IPS DF 19.7 (cell line): ENCODE measurements at regions not wholly inside any gene's neighbourhood (a gene's known extent, or its start where the extent isn't known, plus 50 kb on each side); places are given as distances from the start of the nearest gene placed in this dataset.
"Not testable (repeated sequence)": the region's sequence is repeated elsewhere in the genome, so short reads cannot be mapped to it uniquely, and the experiment has no call there.

Experiments used
- DNase-seq: peaks from one replicate; pipeline ENCODE4 v3.0.0-alpha.2; 2013; ENCODE audit warnings: low read depth, low spot score

DNA sequence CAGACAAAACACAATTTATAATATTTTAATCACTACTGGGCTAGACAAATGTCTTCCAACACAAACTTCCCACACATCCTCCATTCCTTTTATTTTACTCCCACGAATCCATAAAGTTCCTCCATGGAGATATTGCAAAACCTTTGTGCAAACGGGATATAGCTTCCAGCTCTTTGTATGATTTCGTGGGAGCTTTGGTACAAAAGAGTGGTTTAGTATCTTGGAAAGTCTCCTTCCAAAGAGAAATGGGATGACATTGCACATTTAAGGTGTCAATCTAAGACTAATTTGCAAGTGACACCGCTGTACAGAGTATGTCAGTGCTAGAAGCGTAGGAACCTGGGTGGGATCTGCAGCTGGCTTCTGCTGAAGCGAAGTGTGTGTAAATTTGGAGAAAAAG, 455.2 kb upstream of the RUNX1 start:
- DNase-seq = no peak

DNA sequence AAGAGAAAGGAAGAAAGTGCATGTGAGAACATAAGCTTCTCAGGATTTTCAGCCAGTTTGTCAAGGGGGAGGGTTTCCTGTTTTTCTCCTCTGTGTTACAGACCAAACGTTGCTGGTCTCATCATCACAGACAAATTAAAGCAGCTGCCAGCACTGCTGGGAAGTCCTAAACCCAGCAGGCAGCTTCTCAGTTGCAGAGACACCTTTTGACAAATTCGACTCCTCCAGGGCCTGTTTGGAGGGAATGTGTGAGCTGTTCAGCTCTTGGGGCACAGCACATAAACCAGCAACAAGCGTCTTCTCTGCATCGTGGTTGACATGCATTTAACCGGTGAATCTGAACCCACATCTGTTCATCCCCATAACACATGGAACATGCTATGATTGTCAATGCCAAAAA, 454.6 kb upstream of the RUNX1 start:
- no peak for DNase-seq

DNA sequence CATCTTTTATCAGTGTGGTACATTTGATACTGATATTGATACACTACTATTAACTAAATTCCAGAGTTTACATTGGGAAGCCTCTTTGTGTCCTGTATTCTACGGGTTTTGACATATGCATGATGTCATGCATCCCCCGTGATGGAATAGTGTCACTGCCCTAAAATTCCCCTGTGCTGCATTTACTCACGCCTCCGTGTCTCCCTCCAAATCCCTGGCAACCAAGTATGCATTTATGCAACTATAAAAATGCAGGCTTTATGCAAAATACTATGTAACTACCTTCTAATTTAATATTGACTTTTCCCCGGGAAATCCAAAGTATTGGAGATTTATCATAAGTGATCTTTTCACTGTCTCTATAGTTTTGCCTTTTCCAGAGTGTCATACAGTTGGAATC, 453.7 kb upstream of the RUNX1 start:
- no peak for DNase-seq

DNA sequence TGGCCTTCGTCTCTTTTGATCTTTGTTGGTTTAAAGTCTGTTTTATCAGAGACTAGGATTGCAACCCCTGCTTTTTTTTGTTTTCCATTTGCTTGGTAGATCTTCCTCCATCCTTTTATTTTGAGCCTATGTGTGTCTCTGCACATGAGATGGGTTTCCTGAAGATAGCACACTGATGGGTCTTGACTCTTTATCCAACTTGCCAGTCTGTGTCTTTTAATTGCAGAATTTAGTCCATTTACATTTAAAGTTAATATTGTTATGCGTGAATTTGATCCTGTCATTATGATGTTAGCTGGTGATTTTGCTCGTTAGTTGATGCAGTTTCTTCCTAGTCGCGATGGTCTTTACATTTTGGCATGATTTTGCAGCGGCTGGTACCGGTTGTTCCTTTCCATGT, 448.4 kb upstream of the RUNX1 start:
- DNase-seq = not testable (repeated sequence)

DNA sequence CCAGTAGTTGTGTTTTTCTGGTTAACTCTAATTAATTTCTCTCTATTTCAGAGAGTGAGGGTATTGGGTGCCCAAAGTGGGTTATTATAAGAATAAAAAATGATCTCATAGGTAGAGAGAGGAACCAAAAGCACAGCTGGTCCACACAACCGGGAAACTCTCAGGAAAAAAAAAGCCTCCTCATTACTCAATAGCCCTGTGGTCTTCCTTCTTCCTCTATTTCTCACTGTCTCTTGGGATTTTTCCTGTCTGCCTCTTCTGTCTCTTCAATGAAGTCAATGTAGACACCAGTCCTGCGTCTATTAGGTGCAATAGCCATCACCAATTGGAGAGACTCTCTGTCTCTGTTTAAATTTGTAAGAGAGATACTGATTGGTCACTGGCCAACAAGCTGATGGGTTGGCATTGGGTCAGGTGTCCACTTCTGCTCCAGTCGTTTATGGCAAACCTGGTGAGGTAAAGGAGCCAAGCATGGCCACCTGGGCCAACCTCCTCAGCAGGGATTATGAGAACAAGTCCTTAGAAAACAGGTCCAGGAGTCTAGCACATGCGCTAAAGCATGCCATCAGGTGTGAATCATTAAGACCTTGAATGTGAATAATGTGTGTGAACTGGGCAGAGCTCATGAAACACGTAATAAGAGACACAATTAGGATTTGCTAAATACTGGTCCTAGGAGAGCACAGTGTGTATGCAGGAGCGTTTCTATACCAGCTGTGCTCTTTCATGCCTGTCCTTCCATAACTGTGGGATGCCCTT, 443.0 kb upstream of the RUNX1 start:
- no peak for DNase-seq

DNA sequence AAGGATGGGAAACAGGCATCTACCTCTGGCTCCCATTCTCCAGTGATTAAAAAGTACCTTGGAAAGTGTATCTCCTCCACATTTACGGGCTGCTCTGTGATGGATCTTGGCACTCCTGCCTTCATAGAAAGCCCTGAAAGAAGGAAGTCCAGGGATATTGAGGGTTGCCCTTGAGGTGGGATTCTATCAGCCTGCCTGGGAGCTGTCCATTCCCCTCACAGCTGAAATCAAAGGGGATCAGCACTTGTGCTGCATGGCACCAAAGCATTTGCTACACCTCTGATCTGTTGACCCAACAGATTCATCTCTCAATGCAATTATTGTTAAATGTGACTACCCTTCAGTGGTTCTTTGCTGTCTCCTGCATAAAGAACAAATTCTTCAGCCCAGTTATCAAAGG, 442.0 kb upstream of the RUNX1 start:
- no peak for DNase-seq

DNA sequence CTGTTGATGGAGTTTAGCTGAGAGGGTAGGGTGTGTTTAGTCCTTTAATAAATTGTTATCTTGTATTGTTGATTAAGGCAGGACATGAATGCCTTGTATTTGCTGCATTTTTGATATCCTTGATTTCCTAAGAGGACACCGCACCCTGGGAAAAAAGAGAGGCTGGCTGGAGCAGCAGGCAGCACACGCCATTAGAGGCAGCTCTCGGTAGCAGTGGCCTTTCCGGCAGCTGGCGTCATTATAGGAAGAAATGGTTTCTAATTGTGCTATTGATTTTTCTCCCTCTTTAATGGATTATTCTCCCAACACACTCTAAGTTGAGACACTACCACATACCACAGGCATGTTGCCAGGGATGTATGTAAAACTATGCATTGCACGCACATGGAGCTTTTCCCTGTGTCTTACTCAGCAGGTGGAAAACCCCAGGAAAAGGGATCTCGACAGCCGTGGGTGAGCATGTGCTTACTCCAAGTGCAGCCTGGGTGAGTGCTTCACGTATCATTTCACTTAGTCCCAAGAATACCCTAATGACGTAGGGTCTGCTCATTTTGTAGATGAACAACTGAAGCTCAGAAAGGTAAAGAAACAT, 440.4 kb upstream of the RUNX1 start:
- DNase-seq = no peak

DNA sequence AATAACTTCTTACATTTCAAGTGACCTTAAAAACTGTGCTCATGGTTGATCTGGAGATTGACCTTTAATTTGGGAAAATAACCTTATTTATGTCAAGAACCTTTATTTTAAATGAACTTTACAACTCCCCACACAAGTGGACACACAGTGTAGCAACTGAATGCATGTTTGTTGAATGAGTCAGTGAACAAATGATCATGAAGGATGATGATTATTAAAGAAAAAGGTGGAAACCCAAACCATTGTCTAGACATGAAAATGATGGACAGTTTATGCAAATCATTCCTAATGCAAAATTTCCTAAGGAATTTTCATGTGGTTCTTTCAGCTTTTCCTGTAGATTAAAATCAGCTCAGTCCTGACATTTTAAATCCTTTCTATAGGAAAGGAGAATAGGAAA, 439.8 kb upstream of the RUNX1 start:
- DNase-seq = no peak

DNA sequence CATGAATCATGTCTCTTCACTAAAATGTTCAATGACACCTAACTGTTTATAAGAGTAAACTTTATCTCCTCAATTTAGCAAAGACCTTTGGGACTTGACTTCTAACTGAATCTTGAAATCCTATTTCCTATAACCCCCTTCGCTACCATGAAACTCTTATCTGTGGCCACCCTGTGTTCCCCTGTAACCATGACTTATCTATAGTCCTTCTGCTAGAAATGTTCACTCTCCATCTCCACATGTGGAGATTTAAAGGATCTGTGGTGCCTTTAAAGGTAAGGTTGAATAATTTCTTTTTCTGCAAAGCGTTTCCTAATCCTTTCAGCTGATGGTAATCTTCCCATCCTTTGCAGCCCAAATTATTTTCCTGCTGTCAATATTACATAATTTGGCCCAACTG, 436.3 kb upstream of the RUNX1 start:
- no peak for DNase-seq

DNA sequence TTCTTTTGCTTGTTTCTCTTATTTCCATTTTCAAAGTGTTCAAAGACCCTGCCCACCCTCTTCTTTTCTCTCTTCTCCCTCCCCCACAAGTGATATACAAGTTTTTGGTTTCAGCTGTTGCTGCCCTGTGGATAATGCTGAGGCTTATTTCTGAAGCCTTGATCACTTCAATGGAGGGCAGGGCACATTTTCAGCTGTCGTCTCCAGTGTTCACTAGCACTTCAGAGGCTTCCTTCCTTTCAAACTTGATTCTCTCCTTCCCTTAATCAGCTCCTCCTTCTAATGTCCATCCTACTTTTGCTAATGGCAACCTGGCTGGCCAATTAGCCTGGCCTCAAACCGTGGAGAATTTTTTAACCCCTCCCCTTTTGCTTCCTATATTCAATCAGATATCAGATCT, 435.7 kb upstream of the RUNX1 start:
- DNase-seq = no peak

DNA sequence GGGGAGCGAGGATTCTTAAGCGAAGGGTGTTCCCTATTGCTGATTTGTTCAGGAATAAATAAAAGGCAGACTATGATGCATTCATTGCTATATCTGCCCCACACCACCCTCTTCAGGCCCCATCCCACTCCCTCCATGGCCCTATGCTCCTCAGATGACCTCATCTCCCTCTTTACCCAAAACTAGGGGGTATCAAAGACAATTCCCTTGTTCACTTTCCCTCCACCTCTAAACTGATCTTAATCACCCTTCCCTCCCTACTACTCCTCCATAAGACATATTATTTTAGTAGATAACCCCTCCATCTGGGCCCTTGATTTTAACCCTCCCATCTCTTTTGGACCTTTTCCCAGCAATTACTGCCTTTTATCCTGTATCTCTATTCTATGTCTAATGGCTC, 434.9 kb upstream of the RUNX1 start:
- DNase-seq = no peak

DNA sequence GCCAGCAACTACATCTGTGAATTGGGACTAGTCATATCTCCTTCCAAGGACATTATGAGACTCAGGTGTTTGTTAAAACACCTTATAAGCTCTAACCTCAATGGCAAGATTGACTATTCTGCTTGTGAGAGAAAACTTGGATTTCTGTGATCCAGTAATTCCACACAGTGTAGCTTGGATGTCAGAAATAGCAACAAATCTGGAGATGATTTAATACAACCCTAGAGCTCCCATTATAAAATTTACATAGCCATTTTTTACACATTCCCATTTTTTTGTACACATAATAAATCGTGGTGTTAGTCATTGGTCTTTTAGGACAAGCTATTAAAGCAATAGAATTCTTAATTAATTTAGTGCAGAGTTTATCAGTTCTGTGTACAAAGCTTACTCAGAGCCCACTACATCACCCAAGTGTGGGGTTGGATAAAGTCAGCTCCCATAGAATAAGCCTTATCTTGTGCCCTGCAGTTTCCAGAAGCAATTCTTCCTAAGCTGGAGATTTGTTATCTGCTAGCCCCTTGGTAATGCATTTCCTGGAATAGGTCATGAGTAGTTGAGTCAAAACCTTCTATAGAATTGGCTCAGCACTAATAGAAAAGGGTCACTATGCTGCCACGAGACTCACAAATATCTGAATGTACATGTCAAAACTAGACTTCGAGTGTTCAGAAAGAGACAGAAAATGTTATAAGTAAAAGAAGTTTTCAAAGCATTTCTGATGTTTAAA, 434.0 kb upstream of the RUNX1 start:
- DNase-seq = no peak

DNA sequence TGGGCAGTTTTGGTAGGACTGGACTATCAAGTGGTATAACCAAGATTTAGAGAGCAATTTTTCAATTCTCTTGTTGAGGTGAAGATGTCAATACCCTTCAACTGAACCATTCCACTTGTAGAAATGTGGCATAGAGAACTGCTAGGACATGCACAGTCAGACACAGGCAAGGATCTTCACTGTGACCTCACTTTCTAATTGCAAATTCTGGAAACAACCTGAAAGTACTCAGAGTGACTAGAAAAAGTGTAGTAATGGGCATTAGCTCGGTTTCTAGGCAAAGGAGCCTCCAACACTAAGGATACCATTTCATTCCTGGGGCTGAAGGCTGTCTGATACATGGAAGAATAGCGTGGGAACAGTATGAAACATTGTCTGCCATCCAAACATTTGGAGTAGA, 433.0 kb upstream of the RUNX1 start:
- no peak for DNase-seq

DNA sequence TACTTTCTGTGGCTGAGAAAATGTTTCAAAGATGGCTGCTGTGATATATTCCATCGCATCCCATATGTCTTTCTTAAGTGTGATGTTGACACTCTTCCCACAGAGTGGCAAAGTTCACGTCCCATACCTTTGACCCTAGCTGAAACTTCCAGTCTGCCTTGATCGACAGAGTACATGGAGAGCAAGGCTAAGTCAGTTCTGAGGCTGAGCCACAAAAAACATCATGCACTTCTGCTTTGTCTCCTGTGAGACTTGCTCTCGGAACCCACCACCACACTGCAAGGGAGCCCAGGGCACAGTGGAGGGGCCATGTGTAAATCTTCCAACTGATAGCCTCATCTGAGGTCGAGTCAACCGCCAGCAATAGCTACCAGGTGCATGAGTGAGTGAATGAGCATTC, 431.9 kb upstream of the RUNX1 start:
- no peak for DNase-seq

DNA sequence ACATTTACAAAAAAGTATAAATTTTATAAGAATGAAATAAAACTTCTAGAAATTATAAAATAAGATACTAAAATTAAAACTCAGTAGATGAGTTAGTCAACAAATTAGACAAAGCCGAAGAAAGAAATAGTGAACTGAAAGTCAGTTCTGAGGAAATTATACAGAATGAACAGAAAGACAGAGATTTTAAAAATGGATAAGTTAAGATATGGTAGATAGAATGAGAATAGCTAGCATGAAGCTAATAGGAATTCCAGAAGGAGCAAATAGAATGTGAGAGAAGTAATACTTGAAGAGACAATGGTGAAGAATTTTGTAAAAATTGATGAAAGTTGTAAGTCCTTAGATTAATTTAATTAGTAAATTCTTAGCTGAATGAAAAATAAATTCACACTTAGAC, 430.4 kb upstream of the RUNX1 start:
- no peak for DNase-seq

DNA sequence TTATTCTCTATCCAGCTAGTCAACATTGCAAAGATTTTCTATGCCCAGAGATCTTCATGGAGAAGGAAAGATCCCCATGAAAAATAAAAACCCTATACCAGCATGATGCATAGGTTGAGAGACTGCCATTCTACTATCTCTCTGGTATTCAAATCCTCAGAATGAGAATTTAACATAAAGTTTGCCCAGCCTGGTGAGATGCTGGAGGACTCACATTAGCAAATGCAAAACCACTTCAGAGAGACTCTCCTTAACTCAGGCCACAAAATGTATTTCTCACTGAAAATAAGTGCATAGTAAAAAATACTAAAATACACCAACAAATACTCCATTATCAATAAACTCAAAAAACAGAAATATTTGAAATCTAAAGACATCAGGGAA, 430.0 kb upstream of the RUNX1 start:
- DNase-seq = no peak

DNA sequence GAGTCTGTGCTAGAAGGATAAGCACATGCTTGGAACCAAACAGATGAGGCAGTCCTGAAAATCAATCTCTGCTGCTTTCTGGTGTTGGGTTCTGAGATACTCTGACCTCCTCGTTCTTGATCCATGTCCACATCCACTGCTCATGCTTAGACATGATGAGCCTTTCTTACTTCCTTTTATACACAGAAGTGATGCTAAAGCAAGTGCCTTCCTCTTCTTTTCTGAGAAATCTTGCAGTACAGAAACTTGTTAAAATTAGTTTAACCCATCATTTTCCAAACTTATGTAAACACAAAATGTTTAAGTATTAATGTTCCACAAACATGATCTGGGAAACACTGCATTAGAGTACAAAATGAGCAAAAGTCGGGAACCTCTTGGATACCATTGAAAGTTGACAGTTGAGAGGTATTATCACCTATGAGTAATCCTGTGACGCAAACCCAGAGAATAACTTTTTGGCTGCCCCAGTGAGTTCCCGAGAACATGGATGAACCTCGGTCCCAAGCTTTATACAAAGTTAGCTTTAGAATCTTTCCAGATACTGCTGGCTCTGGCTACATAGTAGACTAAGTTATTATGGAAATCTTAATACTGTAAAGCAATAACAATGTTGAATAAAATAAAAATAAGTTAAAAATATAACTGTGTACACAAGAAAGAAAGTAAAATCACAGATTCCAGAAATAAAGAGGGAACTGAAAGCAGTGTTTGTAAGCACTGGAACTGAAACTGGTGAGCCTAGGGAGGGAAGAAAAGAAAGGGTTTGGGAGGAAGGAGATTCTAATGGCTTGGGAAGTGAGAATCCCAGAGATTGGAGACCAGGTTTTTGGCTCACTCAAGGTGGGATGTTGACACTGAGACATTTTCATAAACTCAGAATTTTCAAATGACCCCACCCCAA, 429.3 kb upstream of the RUNX1 start:
- DNase-seq = no peak

DNA sequence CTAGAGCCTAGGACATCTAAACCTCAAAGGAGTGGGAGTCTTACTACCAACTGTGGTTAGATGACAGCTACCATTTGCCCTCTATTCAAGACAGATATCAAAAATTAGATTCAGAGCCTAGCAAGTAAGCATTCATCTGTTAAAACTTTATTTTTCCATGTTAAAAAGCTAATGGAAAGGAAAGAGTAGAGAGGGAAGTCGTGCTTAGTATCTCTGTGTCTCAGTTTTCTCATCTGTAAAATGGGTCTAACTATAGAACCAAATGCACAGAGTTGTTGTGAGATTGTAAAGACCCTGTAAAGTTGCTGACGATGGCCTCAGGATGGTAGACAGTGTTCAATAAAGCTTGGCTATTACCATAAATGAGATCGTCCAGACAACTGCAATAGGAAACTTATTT, 428.5 kb upstream of the RUNX1 start:
- DNase-seq = no peak

DNA sequence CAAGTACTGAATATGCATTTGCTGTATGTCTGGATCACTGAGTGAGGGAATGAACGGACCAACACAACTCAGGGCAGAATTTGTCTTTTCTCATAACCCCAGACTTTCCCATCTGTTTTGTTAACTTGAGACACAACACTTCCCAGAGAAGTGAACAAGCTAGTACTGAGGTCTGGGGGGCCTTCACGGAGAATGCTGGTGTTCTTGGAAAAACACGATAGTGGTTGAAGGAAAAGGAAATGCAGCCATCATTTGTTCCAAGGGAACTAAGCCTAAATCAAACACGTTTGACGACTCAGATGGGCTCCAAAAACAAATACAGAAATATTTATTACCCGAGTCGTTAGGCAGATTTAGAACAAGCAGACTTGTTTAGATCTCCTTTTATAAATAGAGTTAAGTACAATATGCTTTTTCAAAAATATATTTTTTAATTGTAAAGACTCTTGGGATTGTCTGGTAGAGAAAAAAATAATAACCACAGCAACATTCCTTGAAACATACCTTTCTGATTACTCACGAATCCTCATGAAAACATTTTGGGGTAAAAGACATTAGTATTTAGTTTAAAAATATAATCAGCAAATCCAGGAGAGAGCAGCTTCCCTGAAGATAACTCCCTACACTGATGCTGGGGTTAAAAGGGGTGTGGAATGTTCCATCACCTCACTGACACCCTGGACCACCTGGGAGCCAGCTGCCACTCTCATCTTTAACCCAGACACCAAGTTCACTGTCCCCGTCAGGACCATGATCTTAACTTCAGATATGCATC, 427.7 kb upstream of the RUNX1 start:
- DNase-seq = no peak

DNA sequence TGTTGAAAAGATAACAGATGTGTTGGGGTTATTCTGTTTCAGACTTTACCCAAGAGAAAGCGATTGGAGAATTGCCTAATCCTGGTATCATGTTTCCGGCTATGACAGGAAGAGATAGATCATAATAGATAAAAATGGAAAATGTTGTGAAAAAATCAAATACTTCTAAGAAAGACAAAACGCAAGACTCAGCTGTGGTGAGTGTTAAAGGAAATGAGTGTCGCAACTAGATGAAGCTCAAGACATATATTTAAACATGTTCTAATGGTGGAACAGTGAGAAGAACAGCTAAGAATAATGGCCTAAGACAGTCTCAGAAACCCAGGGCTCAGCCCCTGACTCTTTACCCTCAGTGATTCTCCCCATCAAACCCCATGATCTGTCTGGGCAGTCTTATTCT, 426.7 kb upstream of the RUNX1 start:
- no peak for DNase-seq

DNA sequence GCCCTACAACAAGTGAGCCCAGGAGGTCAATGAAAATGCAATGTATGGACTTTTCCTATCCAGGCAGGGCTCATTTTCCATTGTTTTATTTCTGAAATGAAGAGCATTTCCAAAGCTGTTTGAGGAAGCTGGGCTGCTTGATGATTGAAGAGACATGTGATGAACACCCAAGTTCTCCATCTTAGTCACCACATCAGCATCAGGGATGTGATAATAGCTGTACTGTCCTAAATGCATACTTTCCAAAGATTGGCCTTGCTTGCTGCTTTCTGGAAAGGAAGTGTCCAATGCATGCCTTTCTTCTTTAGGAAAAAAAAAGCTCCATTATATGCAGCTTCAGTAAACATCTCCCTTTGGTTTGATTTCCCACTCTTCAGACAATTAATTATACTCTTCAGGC, 425.9 kb upstream of the RUNX1 start:
- DNase-seq = no peak
